Erythroblast (primary cell): ENCODE measurements at regions not wholly inside any gene's neighbourhood (a gene's known extent, or its start where the extent isn't known, plus 50 kb on each side); places are given as distances from the start of the nearest gene placed in this dataset.

Experiments used
- GATA1 ChIP-seq: IDR thresholded peaks from 2 replicates; pipeline ENCODE4 v1.6.1; 2011; ENCODE audit warnings: low read depth, mild to moderate bottlenecking, control low read depth, low read length, moderate library complexity
- POLR2A ChIP-seq: IDR thresholded peaks from 2 replicates; pipeline ENCODE4 v1.6.1; 2011; ENCODE audit warnings: mild to moderate bottlenecking, low read length

DNA sequence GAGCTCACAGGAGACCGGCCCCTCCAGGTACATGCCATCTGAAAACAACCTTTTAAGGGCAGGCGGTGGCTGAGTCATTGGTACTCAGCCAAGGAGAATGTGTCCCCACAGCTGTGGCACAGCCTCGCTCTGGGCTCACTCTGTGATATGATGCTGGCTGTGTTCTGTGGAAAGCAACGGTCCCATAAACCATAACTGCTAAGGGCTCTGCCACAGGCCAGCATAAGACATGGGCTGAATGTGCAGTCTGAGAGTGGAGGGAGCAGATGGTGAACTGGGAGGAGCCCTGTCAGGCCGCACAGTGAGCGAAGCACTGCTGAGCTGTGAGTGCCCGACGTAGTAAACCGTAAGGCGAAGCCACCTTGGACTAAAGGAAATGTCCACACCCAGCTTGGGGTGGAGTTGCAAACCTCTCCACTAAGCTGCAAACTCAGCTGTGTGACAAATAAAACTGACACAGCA lies 375.8 kb downstream of the THBS2 start:
- TF ChIP-seq POLR2A (no peak), GATA1 (no peak)
